ENCODE measurements at regions not wholly inside any gene's neighbourhood (a gene's known extent, or its start where the extent isn't known, plus 50 kb on each side); places are given as distances from the start of the nearest gene placed in this dataset.

- Mint-ChIP-seq H3K27me3 (ENCODE audit: low read depth) (no peaks in the 10 kb centered on the region), H3K9me3 (no peaks in the 10 kb centered on the region), H3K27ac (no peak overlapping the region), H3K4me3 (no peak overlapping the region), H3K36me3 (ENCODE audit: low read depth) (no peaks in the 10 kb centered on the region), H3K4me1 (ENCODE audit: low read depth) (no peaks in the 10 kb centered on the region)
- no peak for DNase-seq (ENCODE audit: low spot score)
Measured at GRCh38 chr6:169933839-169934698, 182.6 kb downstream of the ERMARD start.

- no peaks in the 10 kb centered on the region for H3K9me3 Mint-ChIP-seq
- no peaks in the 10 kb centered on the region for H3K36me3 Mint-ChIP-seq (ENCODE audit: low read depth)
- H3K27me3 Mint-ChIP-seq (ENCODE audit: low read depth), result no peaks in the 10 kb centered on the region
- DNase-seq (ENCODE audit: low spot score), result no peak
- no peak overlapping the region for H3K4me3 Mint-ChIP-seq
- no peak overlapping the region for H3K27ac Mint-ChIP-seq
- H3K4me1 Mint-ChIP-seq (ENCODE audit: low read depth), result no peaks in the 10 kb centered on the region
Measured at GRCh38 chr6:169933251-169933821, 181.9 kb downstream of the ERMARD start.

GRCh38 chr6:169932491-169932890 lies 181.1 kb downstream of the ERMARD start:
- no peaks in the 10 kb centered on the region for H3K36me3 Mint-ChIP-seq (ENCODE audit: low read depth)
- no peak overlapping the region for H3K4me3 Mint-ChIP-seq
- DNase-seq (ENCODE audit: low spot score), result no peak

GRCh38 chr6:169931261-169931660 lies 179.8 kb downstream of the ERMARD start:
- H3K27ac Mint-ChIP-seq, result no peak overlapping the region

More at GRCh38 chr6:169932491-169932890, 181.1 kb downstream of the ERMARD start:
- no peaks in the 10 kb centered on the region for H3K9me3 Mint-ChIP-seq
- H3K27ac Mint-ChIP-seq, result no peak overlapping the region
- no peaks in the 10 kb centered on the region for H3K27me3 Mint-ChIP-seq (ENCODE audit: low read depth)
- H3K4me1 Mint-ChIP-seq (ENCODE audit: low read depth), result no peaks in the 10 kb centered on the region

GRCh38 chr6:169930799-169931198 lies 179.4 kb downstream of the ERMARD start:
- H3K4me3 Mint-ChIP-seq, result no peak overlapping the region
- H3K27ac Mint-ChIP-seq, result no peak overlapping the region
- H3K4me1 Mint-ChIP-seq (ENCODE audit: low read depth), result no peaks in the 10 kb centered on the region
- no peaks in the 10 kb centered on the region for H3K9me3 Mint-ChIP-seq
- DNase-seq (ENCODE audit: low spot score), result no peak
- H3K36me3 Mint-ChIP-seq (ENCODE audit: low read depth), result no peaks in the 10 kb centered on the region
- peaks cover 2% of the 10 kb centered on the region for H3K27me3 Mint-ChIP-seq (ENCODE audit: low read depth)

More at GRCh38 chr6:169931261-169931660, 179.8 kb downstream of the ERMARD start:
- Mint-ChIP-seq H3K4me3 (no peak overlapping the region), H3K27me3 (ENCODE audit: low read depth) (no peaks in the 10 kb centered on the region), H3K9me3 (no peaks in the 10 kb centered on the region), H3K36me3 (ENCODE audit: low read depth) (no peaks in the 10 kb centered on the region), H3K4me1 (ENCODE audit: low read depth) (no peaks in the 10 kb centered on the region)
- DNase-seq (ENCODE audit: low spot score), result no peak

- H3K9me3 Mint-ChIP-seq, result no peaks in the 10 kb centered on the region
- no peak for DNase-seq (ENCODE audit: low spot score)
- no peaks in the 10 kb centered on the region for H3K4me1 Mint-ChIP-seq (ENCODE audit: low read depth)
- no peak overlapping the region for H3K4me3 Mint-ChIP-seq
- H3K27ac Mint-ChIP-seq, result no peak overlapping the region
- peaks cover 3% of the 10 kb centered on the region for H3K27me3 Mint-ChIP-seq (ENCODE audit: low read depth)
- H3K36me3 Mint-ChIP-seq (ENCODE audit: low read depth), result no peaks in the 10 kb centered on the region
Measured at GRCh38 chr6:169927711-169928110, 176.3 kb downstream of the ERMARD start.

- Mint-ChIP-seq H3K36me3 (ENCODE audit: low read depth) (no peaks in the 10 kb centered on the region), H3K27ac (no peak overlapping the region), H3K4me3 (no peak overlapping the region), H3K9me3 (no peaks in the 10 kb centered on the region), H3K27me3 (ENCODE audit: low read depth) (peaks cover 3% of the 10 kb centered on the region), H3K4me1 (ENCODE audit: low read depth) (no peaks in the 10 kb centered on the region)
- DNase-seq (ENCODE audit: low spot score), result no peak
Measured at GRCh38 chr6:169926617-169927417, 175.4 kb downstream of the ERMARD start.

- no peak for DNase-seq (ENCODE audit: low spot score)
- H3K36me3 Mint-ChIP-seq (ENCODE audit: low read depth), result no peaks in the 10 kb centered on the region
- H3K27ac Mint-ChIP-seq, result no peak overlapping the region
Measured at GRCh38 chr6:169923468-169924464, 172.3 kb downstream of the ERMARD start.

GRCh38 chr6:169921853-169922824 lies 170.7 kb downstream of the ERMARD start:
- Mint-ChIP-seq H3K27ac (no peak overlapping the region), H3K4me3 (no peak overlapping the region), H3K36me3 (ENCODE audit: low read depth) (no peaks in the 10 kb centered on the region), H3K9me3 (peaks cover 13% of the 10 kb centered on the region), H3K4me1 (ENCODE audit: low read depth) (peaks cover 2% of the 10 kb centered on the region), H3K27me3 (ENCODE audit: low read depth) (peaks cover 6% of the 10 kb centered on the region)
- DNase-seq (ENCODE audit: low spot score), result peak; percentile 30

More at GRCh38 chr6:169923468-169924464, 172.3 kb downstream of the ERMARD start:
- Mint-ChIP-seq H3K4me1 (ENCODE audit: low read depth) (peaks cover 2% of the 10 kb centered on the region), H3K4me3 (no peak overlapping the region), H3K9me3 (peaks cover 3% of the 10 kb centered on the region), H3K27me3 (ENCODE audit: low read depth) (peaks cover 3% of the 10 kb centered on the region)

- Mint-ChIP-seq H3K4me1 (ENCODE audit: low read depth) (peaks cover 2% of the 10 kb centered on the region), H3K9me3 (peaks cover 13% of the 10 kb centered on the region), H3K4me3 (no peak overlapping the region), H3K27me3 (ENCODE audit: low read depth) (peaks cover 6% of the 10 kb centered on the region), H3K27ac (no peak overlapping the region), H3K36me3 (ENCODE audit: low read depth) (no peaks in the 10 kb centered on the region)
- no peak for DNase-seq (ENCODE audit: low spot score)
Measured at GRCh38 chr6:169921217-169921616, 169.8 kb downstream of the ERMARD start.

- DNase-seq (ENCODE audit: low spot score), result no peak
- Mint-ChIP-seq H3K27ac (no peak overlapping the region), H3K27me3 (ENCODE audit: low read depth) (peaks cover 2% of the 10 kb centered on the region), H3K36me3 (ENCODE audit: low read depth) (no peaks in the 10 kb centered on the region), H3K9me3 (peaks cover 13% of the 10 kb centered on the region), H3K4me1 (ENCODE audit: low read depth) (peaks cover 2% of the 10 kb centered on the region), H3K4me3 (no peak overlapping the region)
Measured at GRCh38 chr6:169920359-169921020, 169.1 kb downstream of the ERMARD start.

Measured in T-helper 2 cell treated with Interferon-gamma antibody and Interleukin-4, amounts not matched to agents 5 μg/mL and 100 μg/mL, for 36 hours (primary cell).